MM.1S (cell line): ENCODE measurements at regions not wholly inside any gene's neighbourhood (a gene's known extent, or its start where the extent isn't known, plus 50 kb on each side); places are given as distances from the start of the nearest gene placed in this dataset.

Experiments used
- DNase-seq: peaks from one replicate; pipeline ENCODE4 v3.0.0-alpha.2; 2015
- H2AFZ ChIP-seq: fragments of 300-600 bp; sonication (generic); 2 replicates; pipeline ENCODE4 v1.6.0; 2016; ENCODE audit warnings: antibody characterized with exemption, low read length
- H3F3A ChIP-seq: fragments of 300-600 bp; sonication (generic); 2 replicates; pipeline ENCODE4 v1.6.1; 2016; ENCODE audit warnings: mild to moderate bottlenecking, antibody characterized with exemption, low read length, moderate library complexity, mixed read lengths; ENCODE audit not compliant: insufficient read depth
- H3K27ac ChIP-seq: fragments of 300-600 bp; sonication (generic); 2 replicates; pipeline ENCODE4 v1.5.1; 2016; ENCODE audit warnings: mild to moderate bottlenecking, low read length
- H3K27me3 ChIP-seq: fragments of 300-600 bp; sonication (generic); replicated peaks from 2 replicates; pipeline ENCODE4 v1.6.0; 2016; ENCODE audit warnings: low read length; ENCODE audit not compliant: insufficient read depth
- H3K36me3 ChIP-seq: fragments of 300-600 bp; sonication (generic); replicated peaks from 2 replicates; pipeline ENCODE4 v1.6.1; 2016; ENCODE audit warnings: mild to moderate bottlenecking, low read length, mixed read lengths; ENCODE audit not compliant: insufficient read depth
- H3K4me1 ChIP-seq: fragments of 300-600 bp; sonication (generic); 2 replicates; pipeline ENCODE4 v1.6.1; 2016; ENCODE audit warnings: low read length, mixed read lengths
- H3K4me2 ChIP-seq: fragments of 300-600 bp; sonication (generic); 2 replicates; pipeline ENCODE4 v1.6.0; 2016; ENCODE audit warnings: low read depth, low read length
- H3K4me3 ChIP-seq: fragments of 300-600 bp; sonication (generic); 2 replicates; pipeline ENCODE4 v1.5.1; 2016; ENCODE audit warnings: low read length, mixed read lengths
- H3K79me2 ChIP-seq: fragments of 300-600 bp; sonication (generic); 2 replicates; pipeline ENCODE4 v1.6.1; 2016; ENCODE audit warnings: mixed run types, low read length, mixed read lengths
- H3K9ac ChIP-seq: fragments of 300-600 bp; sonication (generic); 2 replicates; pipeline ENCODE4 v1.6.1; 2016; ENCODE audit warnings: low read length, mixed read lengths
- H3K9me2 ChIP-seq: fragments of 300-600 bp; sonication (generic); replicated peaks from 2 replicates; pipeline ENCODE4 v1.6.1; 2016; ENCODE audit warnings: mild to moderate bottlenecking, low read length, mixed read lengths; ENCODE audit not compliant: insufficient read depth
- H3K9me3 ChIP-seq: fragments of 300-600 bp; sonication (generic); replicated peaks from 2 replicates; pipeline ENCODE4 v1.6.1; 2016; ENCODE audit warnings: mild to moderate bottlenecking, low read length, mixed read lengths; ENCODE audit not compliant: insufficient read depth
- H4K20me1 ChIP-seq: fragments of 300-600 bp; sonication (generic); 2 replicates; pipeline ENCODE4 v1.6.1; 2016; ENCODE audit warnings: mild to moderate bottlenecking, low read length, moderate library complexity, mixed read lengths; ENCODE audit not compliant: insufficient read depth
- EZH2 ChIP-seq: fragments of 300-600 bp; sonication (generic); optimal IDR thresholded peaks from 2 replicates; pipeline ENCODE3; 2017; ENCODE audit warnings: low read depth, mild to moderate bottlenecking, antibody characterized with exemption, low read length, mixed read lengths
- EZH2phosphoT487 ChIP-seq: fragments of 300-600 bp; sonication (generic); IDR thresholded peaks from 2 replicates; pipeline ENCODE4 v1.6.1; 2018; ENCODE audit warnings: antibody characterized with exemption, low read length
- TF ChIP-seq, protein P1 (sequence below): fragments of 300-600 bp; sonication (generic); IDR thresholded peaks from 2 replicates; pipeline ENCODE4 v1.5.1; 2016; ENCODE audit warnings: antibody characterized with exemption, low read length, mixed read lengths

- H3K27ac ChIP-seq = no peak overlapping the region
- no peak overlapping the region for H3K4me2 ChIP-seq
Measured at GRCh38 chr12:67732857-67733256, 84.3 kb downstream of the DYRK2 start.

DNA sequence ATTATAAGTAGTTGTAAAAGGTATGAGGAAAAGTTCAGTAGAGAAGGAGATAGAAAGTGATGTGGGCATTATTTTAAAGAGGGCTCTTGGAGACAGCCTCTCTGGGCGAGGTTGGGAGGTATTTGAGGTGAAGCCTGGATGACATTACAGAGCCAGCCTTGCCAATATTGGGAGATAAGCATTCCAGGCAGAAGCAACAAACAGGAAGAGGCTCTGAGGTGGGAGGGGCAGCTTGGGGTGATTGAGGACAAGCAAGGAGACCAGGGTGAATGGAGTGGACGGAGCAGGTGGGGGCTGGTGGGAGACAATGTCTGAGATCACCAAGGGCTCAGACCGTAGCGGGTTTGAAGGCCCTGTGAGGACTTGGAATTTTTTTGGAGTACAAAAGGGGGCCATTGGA lies 87.3 kb downstream of the DYRK2 start:
- H3K9me2 ChIP-seq = no peaks in the 10 kb centered on the region
- H3K4me2 ChIP-seq = no peak overlapping the region
- no peaks in the 10 kb centered on the region for H3K4me1 ChIP-seq
- no peak overlapping the region for H2AFZ ChIP-seq
- H4K20me1 ChIP-seq = no peaks in the 10 kb centered on the region
- no peaks in the 10 kb centered on the region for H3K79me2 ChIP-seq
- DNase-seq = no peak
- H3K36me3 ChIP-seq = no peaks in the 10 kb centered on the region
- TF ChIP-seq, protein P1, sequence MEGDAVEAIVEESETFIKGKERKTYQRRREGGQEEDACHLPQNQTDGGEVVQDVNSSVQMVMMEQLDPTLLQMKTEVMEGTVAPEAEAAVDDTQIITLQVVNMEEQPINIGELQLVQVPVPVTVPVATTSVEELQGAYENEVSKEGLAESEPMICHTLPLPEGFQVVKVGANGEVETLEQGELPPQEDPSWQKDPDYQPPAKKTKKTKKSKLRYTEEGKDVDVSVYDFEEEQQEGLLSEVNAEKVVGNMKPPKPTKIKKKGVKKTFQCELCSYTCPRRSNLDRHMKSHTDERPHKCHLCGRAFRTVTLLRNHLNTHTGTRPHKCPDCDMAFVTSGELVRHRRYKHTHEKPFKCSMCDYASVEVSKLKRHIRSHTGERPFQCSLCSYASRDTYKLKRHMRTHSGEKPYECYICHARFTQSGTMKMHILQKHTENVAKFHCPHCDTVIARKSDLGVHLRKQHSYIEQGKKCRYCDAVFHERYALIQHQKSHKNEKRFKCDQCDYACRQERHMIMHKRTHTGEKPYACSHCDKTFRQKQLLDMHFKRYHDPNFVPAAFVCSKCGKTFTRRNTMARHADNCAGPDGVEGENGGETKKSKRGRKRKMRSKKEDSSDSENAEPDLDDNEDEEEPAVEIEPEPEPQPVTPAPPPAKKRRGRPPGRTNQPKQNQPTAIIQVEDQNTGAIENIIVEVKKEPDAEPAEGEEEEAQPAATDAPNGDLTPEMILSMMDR = no peak
- TF ChIP-seq EZH2 (no peak), EZH2phosphoT487 (no peak)
- no peaks in the 10 kb centered on the region for H3K9me3 ChIP-seq
- H3K27me3 ChIP-seq = no peaks in the 10 kb centered on the region
- no peak overlapping the region for H3K9ac ChIP-seq
- H3F3A ChIP-seq = no peaks in the 10 kb centered on the region
- H3K4me3 ChIP-seq = no peak overlapping the region
- no peak overlapping the region for H3K27ac ChIP-seq

More at GRCh38 chr12:67732857-67733256, 84.3 kb downstream of the DYRK2 start:
- Histone ChIP-seq H3K9me2 (no peaks in the 10 kb centered on the region), H3K4me1 (no peaks in the 10 kb centered on the region), H3K4me3 (no peak overlapping the region), H3K9me3 (no peaks in the 10 kb centered on the region), H3K9ac (no peak overlapping the region), H3K36me3 (no peaks in the 10 kb centered on the region), H3K27me3 (no peaks in the 10 kb centered on the region), H3K79me2 (no peaks in the 10 kb centered on the region), H2AFZ (no peak overlapping the region), H4K20me1 (no peaks in the 10 kb centered on the region), H3F3A (no peaks in the 10 kb centered on the region)
- no peak for DNase-seq
- TF ChIP-seq, protein P1 = no peak
- TF ChIP-seq EZH2phosphoT487 = no peak
- TF ChIP-seq EZH2 = no peak

- H3K27me3 ChIP-seq = no peaks in the 10 kb centered on the region
- H3K4me3 ChIP-seq = no peak overlapping the region
- no peak overlapping the region for H3K4me2 ChIP-seq
- H3F3A ChIP-seq = no peaks in the 10 kb centered on the region
- DNase-seq = no peak
- no peaks in the 10 kb centered on the region for H3K4me1 ChIP-seq
- no peaks in the 10 kb centered on the region for H3K9me2 ChIP-seq
- H4K20me1 ChIP-seq = no peaks in the 10 kb centered on the region
- no peak overlapping the region for H2AFZ ChIP-seq
- no peaks in the 10 kb centered on the region for H3K9me3 ChIP-seq
- no peaks in the 10 kb centered on the region for H3K79me2 ChIP-seq
- H3K9ac ChIP-seq = no peak overlapping the region
- no peaks in the 10 kb centered on the region for H3K36me3 ChIP-seq
- TF ChIP-seq, protein P1 = no peak
- TF ChIP-seq EZH2phosphoT487 (no peak), EZH2 (no peak)
- no peak overlapping the region for H3K27ac ChIP-seq
Measured at GRCh38 chr12:67740711-67741110, 92.2 kb downstream of the DYRK2 start.
